ENCODE measurements at regions not wholly inside any gene's neighbourhood (a gene's known extent, or its start where the extent isn't known, plus 50 kb on each side); places are given as distances from the start of the nearest gene placed in this dataset.

- TF ChIP-seq SMAD1 (IDR thresholded peaks at IDR 0.05; ENCODE audit: low read depth, low read length, partially characterized antibody) (no peak), MEF2A (IDR thresholded peaks at IDR 0.05; ENCODE audit: control insufficient read depth, low read depth, low read length) (no peak), TAF7 (tag; IDR thresholded peaks at IDR 0.05) (no peak), ZNF212 (CRISPR knock-in tag; IDR thresholded peaks at IDR 0.05) (no peak), ZZZ3 (IDR thresholded peaks at IDR 0.05) (no peak), CXXC5 (CRISPR knock-in tag; IDR thresholded peaks at IDR 0.05) (no peak), ZNF384 (IDR thresholded peaks at IDR 0.05; ENCODE audit: low read depth, low read length) (no peak), NR1H2 (CRISPR knock-in tag; IDR thresholded peaks at IDR 0.05) (no peak), ZNF655 (CRISPR knock-in tag; IDR thresholded peaks at IDR 0.05) (no peak), SMARCC2 (IDR thresholded peaks at IDR 0.05; ENCODE audit: low read depth) (no peak)
- TF ChIP-seq, protein P1, sequence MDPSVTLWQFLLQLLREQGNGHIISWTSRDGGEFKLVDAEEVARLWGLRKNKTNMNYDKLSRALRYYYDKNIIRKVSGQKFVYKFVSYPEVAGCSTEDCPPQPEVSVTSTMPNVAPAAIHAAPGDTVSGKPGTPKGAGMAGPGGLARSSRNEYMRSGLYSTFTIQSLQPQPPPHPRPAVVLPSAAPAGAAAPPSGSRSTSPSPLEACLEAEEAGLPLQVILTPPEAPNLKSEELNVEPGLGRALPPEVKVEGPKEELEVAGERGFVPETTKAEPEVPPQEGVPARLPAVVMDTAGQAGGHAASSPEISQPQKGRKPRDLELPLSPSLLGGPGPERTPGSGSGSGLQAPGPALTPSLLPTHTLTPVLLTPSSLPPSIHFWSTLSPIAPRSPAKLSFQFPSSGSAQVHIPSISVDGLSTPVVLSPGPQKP (CRISPR knock-in tag; IDR thresholded peaks at IDR 0.05), result no peak
- TF ChIP-seq, protein P2, sequence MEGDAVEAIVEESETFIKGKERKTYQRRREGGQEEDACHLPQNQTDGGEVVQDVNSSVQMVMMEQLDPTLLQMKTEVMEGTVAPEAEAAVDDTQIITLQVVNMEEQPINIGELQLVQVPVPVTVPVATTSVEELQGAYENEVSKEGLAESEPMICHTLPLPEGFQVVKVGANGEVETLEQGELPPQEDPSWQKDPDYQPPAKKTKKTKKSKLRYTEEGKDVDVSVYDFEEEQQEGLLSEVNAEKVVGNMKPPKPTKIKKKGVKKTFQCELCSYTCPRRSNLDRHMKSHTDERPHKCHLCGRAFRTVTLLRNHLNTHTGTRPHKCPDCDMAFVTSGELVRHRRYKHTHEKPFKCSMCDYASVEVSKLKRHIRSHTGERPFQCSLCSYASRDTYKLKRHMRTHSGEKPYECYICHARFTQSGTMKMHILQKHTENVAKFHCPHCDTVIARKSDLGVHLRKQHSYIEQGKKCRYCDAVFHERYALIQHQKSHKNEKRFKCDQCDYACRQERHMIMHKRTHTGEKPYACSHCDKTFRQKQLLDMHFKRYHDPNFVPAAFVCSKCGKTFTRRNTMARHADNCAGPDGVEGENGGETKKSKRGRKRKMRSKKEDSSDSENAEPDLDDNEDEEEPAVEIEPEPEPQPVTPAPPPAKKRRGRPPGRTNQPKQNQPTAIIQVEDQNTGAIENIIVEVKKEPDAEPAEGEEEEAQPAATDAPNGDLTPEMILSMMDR (IDR thresholded peaks at IDR 0.05 in 2 of 3, conservative IDR thresholded peaks at IDR 0.05 in 1 of 3; ENCODE audit: insufficient read depth in 2 of 3, low read depth in 1 of 3, low read length in 3 of 3), result no peak
- TF ChIP-seq, protein P3, sequence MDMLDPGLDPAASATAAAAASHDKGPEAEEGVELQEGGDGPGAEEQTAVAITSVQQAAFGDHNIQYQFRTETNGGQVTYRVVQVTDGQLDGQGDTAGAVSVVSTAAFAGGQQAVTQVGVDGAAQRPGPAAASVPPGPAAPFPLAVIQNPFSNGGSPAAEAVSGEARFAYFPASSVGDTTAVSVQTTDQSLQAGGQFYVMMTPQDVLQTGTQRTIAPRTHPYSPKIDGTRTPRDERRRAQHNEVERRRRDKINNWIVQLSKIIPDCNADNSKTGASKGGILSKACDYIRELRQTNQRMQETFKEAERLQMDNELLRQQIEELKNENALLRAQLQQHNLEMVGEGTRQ (CRISPR knock-in tag; IDR thresholded peaks at IDR 0.05), result no peak
- TF ChIP-seq, protein P4, sequence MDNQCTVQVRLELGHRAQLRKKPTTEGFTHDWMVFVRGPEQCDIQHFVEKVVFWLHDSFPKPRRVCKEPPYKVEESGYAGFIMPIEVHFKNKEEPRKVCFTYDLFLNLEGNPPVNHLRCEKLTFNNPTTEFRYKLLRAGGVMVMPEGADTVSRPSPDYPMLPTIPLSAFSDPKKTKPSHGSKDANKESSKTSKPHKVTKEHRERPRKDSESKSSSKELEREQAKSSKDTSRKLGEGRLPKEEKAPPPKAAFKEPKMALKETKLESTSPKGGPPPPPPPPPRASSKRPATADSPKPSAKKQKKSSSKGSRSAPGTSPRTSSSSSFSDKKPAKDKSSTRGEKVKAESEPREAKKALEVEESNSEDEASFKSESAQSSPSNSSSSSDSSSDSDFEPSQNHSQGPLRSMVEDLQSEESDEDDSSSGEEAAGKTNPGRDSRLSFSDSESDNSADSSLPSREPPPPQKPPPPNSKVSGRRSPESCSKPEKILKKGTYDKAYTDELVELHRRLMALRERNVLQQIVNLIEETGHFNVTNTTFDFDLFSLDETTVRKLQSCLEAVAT (IDR thresholded peaks at IDR 0.05), result no peak
Measured at GRCh38 chr2:129170570-129170969, 808.9 kb upstream of the RAB6C start.
